HG03064 (cell line): ENCODE measurements at regions not wholly inside any gene's neighbourhood (a gene's known extent, or its start where the extent isn't known, plus 50 kb on each side); places are given as distances from the start of the nearest gene placed in this dataset.
"Not testable (repeated sequence)": the region's sequence is repeated elsewhere in the genome, so short reads cannot be mapped to it uniquely, and the experiment has no call there.

Experiments used
- ATAC-seq: cut with Tn5 transposase; IDR thresholded peaks from one replicate; pipeline ENCODE4 v1.9.1; 2021; ENCODE audit warnings: low read depth; ENCODE audit not compliant: unreplicated experiment

DNA sequence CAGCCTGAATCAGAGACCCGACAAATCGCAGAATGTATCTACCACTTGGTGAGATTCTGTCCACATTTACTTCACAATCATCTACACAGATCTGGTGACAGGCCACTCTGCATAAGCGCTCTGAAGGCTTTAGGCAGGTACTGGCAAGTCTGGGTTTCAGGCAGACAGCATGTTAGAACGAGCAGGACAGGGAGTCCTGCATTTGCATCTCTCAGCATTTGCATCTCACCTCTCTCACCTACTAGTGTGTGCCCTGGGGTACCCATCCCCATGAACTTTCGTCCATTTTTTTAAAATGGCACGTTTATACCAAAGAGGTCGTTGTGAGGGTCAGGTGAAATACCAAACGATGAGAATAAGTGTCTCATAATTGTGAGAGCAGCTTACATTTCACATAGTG lies 108.2 kb downstream of the SPATA31A1 start:
- peak; percentile 15 for ATAC-seq

- ATAC-seq = peak; percentile 94
Observed at GRCh38 chr9:39464122-39464777, 108.8 kb downstream of the SPATA31A1 start.

DNA sequence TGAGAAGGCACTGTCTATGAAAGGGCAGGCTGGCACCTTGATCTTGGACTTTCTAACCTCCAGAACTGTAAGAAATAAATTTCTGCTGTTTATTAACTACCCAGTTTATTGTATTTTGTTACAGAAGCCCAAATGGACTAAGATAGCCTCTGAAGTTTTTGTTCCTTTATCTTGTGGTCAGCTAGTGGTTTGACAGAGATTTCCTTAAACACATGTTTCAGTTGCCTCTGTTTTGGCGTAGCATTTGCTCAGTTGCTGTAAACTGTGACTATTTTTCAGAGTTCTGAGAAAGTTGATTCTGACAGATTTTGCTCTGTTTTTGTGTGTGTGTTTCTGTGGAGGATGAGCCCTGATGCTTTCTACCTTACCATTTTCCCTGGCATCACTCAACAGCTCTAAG lies 119.0 kb downstream of the SPATA31A1 start:
- peak; percentile 95 for ATAC-seq

GRCh38 chr9:39483073-39483472 lies 127.6 kb downstream of the SPATA31A1 start:
- not testable (repeated sequence) for ATAC-seq

- ATAC-seq = not testable (repeated sequence)
Observed at GRCh38 chr9:39483880-39484279, 128.4 kb downstream of the SPATA31A1 start.

GRCh38 chr9:39484292-39484691 lies 128.8 kb downstream of the SPATA31A1 start:
- ATAC-seq = peak; percentile 62

DNA sequence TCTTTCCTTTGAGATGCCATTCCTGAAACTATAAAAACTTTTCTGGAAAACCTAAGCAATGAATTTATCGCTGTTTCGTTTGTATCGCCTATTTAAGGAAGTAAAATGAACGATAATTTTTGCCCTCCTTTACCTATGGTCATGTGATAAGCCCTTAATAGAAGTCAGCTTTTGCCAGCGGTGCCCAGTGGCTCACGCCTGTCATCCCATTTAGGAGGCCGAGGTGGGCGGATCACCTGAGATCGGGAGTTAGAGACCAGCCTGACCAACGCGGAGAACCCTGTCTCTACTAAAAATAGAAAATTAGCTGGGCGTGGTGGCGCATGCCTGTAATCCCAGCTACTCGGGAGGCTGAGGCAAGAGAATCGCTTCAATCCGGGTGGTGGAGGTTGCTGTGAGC lies 132.0 kb downstream of the SPATA31A1 start:
- ATAC-seq = not testable (repeated sequence)

DNA sequence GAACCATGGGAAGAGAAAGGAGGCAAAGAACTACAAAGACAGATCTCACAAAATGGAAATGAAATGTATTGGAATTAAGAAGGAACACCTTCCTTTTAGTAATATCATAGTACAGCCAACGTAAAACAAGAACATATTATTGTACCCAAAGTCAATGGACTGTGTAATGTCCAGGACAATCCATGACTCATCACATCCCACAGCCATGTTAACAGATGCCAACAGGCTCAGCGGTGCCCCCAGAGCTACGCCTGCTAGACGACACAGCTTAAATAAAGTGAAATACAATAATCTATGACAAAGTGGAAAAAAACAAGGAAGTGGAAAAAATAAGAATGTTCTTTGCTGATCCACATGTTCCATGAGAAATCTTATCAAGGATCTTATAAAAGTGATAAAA lies 140.8 kb downstream of the SPATA31A1 start:
- ATAC-seq = not testable (repeated sequence)

GRCh38 chr9:39503178-39503577 lies 147.7 kb downstream of the SPATA31A1 start:
- ATAC-seq = not testable (repeated sequence)

DNA sequence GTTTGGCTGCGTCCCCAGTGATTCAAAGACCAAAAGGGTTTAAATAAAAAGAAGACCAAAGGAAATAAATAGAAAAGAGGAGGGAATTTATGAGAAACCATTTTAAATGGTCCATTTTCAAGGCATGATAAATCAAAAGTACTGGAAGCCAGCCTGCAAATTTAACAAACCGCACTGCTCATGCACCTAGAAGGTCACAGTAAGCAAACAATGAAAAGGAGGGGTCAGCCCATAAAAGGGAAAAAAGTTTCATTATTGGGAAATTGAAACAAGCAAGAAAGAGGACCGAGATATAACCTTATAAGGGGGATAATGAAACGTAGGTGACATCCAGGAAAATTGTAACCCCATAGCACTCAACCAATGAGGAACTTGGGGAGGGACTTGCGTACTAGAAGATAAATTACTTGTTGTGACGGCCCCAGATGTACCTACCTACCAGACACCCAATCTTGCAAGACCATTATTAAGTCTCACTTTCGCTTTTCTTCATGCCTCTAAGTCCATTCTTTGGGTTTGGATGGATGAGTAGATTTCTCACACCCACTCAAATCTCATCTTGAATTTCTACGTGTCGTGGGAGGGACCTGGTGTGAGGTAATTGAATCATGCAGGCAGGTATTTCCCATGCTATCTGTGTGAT lies 172.0 kb downstream of the SPATA31A1 start:
- not testable (repeated sequence) for ATAC-seq

DNA sequence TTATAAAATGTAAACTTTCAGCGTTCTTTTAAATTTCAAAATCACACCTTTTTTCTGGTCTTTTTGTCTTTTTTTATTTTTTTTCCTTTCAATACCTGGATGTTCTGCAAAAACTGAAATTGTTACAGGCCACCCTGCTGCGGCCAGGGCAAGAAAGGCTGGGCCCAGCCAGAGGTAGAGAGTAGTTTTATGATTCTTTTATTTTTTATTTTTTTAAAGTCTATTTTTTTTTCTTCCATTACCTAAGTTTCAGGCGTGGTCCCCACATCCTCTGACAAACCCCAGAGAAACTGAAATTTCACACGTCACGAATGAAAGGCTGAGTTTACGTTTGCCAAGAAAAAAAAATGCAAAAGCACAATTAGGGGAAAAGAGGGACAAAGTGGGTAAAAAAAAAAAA lies 177.1 kb downstream of the SPATA31A1 start:
- ATAC-seq = not testable (repeated sequence)

DNA sequence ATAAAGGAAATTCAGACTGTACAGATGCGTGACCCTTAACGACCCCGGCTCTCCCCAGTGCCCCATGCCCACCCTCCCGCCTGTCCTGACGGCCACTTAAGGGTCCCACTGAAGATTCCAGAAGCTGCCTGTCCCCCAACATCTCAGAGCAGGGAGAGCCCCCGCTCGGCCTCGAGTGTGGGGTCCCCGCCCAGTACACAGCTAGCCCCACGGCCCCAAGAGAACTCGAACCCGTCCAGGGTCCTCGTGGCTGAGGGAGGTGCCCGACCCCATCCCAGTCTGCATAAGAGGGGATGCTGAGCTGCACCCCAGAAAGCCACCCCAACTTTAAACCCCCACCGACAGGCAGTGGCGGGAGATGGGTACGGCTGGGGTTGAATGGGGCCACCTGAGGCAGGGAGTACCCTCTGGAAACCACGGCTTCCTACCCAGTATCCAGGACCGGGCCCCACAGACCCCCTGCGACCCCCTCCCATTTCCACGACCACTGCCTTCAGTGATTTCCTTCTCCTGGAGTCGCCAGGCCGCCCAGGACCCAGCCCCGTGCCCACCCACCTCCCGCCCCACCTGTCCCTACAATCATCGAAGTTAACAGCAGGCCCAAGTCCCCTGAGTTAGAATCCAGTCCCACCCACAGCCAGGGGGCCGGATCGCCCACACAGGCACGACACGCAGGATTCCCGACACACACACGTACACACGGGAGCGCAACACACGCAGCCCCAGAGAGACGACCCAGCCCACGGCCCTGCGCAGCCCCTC lies 177.7 kb downstream of the SPATA31A1 start:
- ATAC-seq = not testable (repeated sequence)

GRCh38 chr9:39533763-39534548 lies 178.5 kb downstream of the SPATA31A1 start:
- not testable (repeated sequence) for ATAC-seq

- ATAC-seq = not testable (repeated sequence)
Observed at GRCh38 chr9:39534897-39535296, 179.4 kb downstream of the SPATA31A1 start.

GRCh38 chr9:39542157-39542556 lies 186.7 kb downstream of the SPATA31A1 start:
- ATAC-seq = not testable (repeated sequence)

DNA sequence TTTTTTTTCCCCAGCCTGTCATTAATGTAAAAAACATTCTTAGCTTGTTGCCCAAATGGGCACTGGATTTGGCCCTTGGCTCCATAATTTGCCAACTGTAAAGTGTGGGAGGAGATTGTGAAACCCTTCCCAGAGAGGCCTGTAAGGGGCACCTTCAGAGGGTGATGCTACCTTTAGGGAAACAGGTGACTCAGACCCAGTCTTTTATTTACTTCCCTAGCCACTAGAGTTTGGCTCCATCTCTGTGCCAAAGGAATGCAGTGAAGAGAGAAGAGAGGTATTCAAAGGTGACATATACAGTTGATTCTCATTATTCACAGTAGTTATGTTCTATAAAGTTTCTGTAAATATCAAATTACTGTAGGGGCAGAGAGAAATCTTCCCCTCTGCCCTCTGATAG lies 189.6 kb downstream of the SPATA31A1 start:
- ATAC-seq = not testable (repeated sequence)

DNA sequence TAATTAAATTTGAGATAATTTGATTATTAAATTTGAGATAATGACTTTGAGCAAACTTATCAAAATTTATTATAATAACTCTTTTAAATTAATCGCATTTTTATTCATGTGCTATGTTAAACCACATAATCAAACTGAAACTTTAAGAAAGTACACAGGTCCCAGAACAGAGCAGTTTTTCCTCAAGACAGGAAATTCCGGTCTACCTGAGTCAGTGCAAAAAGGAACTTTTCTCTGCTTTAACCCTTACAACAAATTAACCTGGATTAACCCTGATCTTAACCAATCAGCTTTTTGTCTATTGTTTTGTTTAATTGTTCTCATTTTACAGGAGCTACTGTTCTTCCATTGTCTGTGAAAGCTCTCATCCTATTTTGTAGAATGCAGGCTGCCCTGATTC lies 195.1 kb downstream of the SPATA31A1 start:
- ATAC-seq = not testable (repeated sequence)

DNA sequence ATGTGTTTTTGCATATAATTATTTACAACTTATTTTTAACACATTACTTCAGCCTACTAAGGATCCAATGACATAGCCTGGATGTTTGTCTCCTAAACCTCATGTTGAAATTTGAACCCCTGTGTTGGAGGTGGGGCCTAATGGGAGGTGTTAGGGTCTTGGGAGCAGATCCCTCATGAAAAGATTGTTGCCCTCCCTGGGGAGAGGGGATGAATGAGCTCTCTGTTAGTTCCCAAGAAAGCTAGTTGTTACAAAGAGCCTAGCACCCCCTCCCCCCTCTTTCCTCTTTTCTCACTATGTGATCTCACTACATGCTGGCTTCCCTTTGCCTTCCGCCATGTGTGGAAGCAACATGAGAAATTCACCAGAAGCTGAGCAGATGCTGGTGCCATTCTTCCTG lies 196.1 kb downstream of the SPATA31A1 start:
- ATAC-seq = not testable (repeated sequence)

GRCh38 chr9:39552242-39552881 lies 196.9 kb downstream of the SPATA31A1 start:
- not testable (repeated sequence) for ATAC-seq

DNA sequence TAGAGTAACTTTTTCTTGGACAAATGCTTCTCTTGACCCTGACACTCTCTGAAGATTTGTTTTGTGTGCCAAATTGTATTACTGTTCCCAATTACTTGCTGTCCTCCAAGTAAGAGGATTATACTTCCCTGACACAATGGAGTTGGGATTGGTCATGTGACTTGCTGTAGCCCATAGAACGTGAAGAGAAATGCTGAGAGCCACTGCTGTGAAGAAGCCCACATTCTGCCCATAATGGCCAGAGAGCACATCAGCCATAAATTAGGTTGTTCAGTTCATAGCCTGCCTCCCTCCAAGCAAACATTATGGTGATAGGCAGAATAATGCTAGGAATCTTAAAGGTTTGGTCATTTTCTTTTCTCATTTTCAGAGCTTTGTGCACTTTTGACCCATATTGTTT lies 198.9 kb downstream of the SPATA31A1 start:
- ATAC-seq = not testable (repeated sequence)
